ENCODE measurements at regions not wholly inside any gene's neighbourhood (a gene's known extent, or its start where the extent isn't known, plus 50 kb on each side); places are given as distances from the start of the nearest gene placed in this dataset.

DNA sequence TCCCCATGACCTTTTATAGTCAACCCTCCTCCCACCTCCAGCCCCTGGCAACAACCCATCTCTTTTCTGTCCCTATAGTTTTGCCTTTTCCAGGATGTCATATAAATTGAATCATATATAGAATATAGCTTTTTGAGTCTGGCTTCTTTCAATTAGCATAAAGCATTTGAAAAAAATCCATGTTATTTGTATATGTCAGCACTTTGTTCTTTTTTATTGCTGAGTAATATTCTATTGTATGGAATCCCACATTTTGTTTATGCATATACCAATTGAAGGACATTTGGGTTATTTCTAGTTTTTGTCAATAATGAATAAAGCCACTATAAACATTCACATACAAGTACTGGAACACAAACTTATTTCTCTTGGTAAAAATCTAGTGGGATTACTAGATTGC lies 58.0 kb upstream of the SSR3 start:
- TF ChIP-seq, protein P1, sequence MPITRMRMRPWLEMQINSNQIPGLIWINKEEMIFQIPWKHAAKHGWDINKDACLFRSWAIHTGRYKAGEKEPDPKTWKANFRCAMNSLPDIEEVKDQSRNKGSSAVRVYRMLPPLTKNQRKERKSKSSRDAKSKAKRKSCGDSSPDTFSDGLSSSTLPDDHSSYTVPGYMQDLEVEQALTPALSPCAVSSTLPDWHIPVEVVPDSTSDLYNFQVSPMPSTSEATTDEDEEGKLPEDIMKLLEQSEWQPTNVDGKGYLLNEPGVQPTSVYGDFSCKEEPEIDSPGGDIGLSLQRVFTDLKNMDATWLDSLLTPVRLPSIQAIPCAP (CRISPR knock-in tag; IDR thresholded peaks at IDR 0.05), result no peak
- TF ChIP-seq, protein P2, sequence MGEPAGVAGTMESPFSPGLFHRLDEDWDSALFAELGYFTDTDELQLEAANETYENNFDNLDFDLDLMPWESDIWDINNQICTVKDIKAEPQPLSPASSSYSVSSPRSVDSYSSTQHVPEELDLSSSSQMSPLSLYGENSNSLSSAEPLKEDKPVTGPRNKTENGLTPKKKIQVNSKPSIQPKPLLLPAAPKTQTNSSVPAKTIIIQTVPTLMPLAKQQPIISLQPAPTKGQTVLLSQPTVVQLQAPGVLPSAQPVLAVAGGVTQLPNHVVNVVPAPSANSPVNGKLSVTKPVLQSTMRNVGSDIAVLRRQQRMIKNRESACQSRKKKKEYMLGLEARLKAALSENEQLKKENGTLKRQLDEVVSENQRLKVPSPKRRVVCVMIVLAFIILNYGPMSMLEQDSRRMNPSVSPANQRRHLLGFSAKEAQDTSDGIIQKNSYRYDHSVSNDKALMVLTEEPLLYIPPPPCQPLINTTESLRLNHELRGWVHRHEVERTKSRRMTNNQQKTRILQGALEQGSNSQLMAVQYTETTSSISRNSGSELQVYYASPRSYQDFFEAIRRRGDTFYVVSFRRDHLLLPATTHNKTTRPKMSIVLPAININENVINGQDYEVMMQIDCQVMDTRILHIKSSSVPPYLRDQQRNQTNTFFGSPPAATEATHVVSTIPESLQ (CRISPR knock-in tag; IDR thresholded peaks at IDR 0.05), result no peak
- TF ChIP-seq, protein P3, sequence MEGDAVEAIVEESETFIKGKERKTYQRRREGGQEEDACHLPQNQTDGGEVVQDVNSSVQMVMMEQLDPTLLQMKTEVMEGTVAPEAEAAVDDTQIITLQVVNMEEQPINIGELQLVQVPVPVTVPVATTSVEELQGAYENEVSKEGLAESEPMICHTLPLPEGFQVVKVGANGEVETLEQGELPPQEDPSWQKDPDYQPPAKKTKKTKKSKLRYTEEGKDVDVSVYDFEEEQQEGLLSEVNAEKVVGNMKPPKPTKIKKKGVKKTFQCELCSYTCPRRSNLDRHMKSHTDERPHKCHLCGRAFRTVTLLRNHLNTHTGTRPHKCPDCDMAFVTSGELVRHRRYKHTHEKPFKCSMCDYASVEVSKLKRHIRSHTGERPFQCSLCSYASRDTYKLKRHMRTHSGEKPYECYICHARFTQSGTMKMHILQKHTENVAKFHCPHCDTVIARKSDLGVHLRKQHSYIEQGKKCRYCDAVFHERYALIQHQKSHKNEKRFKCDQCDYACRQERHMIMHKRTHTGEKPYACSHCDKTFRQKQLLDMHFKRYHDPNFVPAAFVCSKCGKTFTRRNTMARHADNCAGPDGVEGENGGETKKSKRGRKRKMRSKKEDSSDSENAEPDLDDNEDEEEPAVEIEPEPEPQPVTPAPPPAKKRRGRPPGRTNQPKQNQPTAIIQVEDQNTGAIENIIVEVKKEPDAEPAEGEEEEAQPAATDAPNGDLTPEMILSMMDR (IDR thresholded peaks at IDR 0.05), result no peak
- TF ChIP-seq FOXP1 (CRISPR knock-in tag; IDR thresholded peaks at IDR 0.05; ENCODE audit: borderline replicate concordance), result no peak
- TF ChIP-seq ZNF121 (CRISPR knock-in tag; IDR thresholded peaks at IDR 0.05), result no peak

Measured in WTC11 (cell line).